OCI-LY1 (cell line): ENCODE measurements at regions not wholly inside any gene's neighbourhood (a gene's known extent, or its start where the extent isn't known, plus 50 kb on each side); places are given as distances from the start of the nearest gene placed in this dataset.

Experiments used
- H2AFZ ChIP-seq: fragments of 200-600 bp; sonication (generic), shearing (Covaris generic); 2 replicates; pipeline ENCODE4 v1.6.0; 2014; ENCODE audit warnings: antibody characterized with exemption, mild to moderate bottlenecking, low read length
- H3F3A ChIP-seq: fragments of 200-600 bp; sonication (generic), shearing (Covaris generic); 2 replicates; pipeline ENCODE4 v1.6.0; 2014; ENCODE audit warnings: mild to moderate bottlenecking, antibody characterized with exemption, low read length, moderate library complexity; ENCODE audit not compliant: insufficient read depth
- H3K27ac ChIP-seq: fragments of 200-600 bp; sonication (generic); 2 replicates; pipeline ENCODE4 v1.5.1; 2014; ENCODE audit warnings: low read length, mixed run types, mild to moderate bottlenecking, low read depth; ENCODE audit not compliant: poor library complexity, severe bottlenecking
- H3K27me3 ChIP-seq: fragments of 200-600 bp; sonication (generic); 2 replicates; pipeline ENCODE4 v1.6.0; 2014; ENCODE audit warnings: antibody characterized with exemption, mild to moderate bottlenecking, low read length, moderate library complexity; ENCODE audit not compliant: insufficient read depth
- H3K36me3 ChIP-seq: fragments of 200-600 bp; sonication (generic); 2 replicates; pipeline ENCODE4 v1.6.1; 2014; ENCODE audit warnings: mild to moderate bottlenecking, antibody characterized with exemption, low read length, moderate library complexity, mixed read lengths; ENCODE audit not compliant: insufficient read depth
- H3K4me1 ChIP-seq: fragments of 200-600 bp; sonication (generic); 2 replicates; pipeline ENCODE4 v1.5.1; 2014; ENCODE audit warnings: mild to moderate bottlenecking, low read length, moderate library complexity; ENCODE audit not compliant: insufficient read depth, severe bottlenecking
- H3K4me2 ChIP-seq: fragments of 200-600 bp; sonication (generic), shearing (Covaris generic); 2 replicates; pipeline ENCODE4 v1.6.1; 2014; ENCODE audit warnings: low read length
- H3K4me3 ChIP-seq: fragments of 200-600 bp; sonication (generic); 2 replicates; pipeline ENCODE4 v1.5.1; 2014; ENCODE audit warnings: low read length, low read depth, mild to moderate bottlenecking, mixed read lengths; ENCODE audit not compliant: poor library complexity, severe bottlenecking
- H3K79me2 ChIP-seq: fragments of 200-600 bp; shearing (Covaris generic); 2 replicates; pipeline ENCODE4 v1.6.1; 2016; ENCODE audit warnings: mixed run types, low read length, mixed read lengths; ENCODE audit not compliant: insufficient read depth
- H3K9ac ChIP-seq: fragments of 200-600 bp; sonication (generic), shearing (Covaris generic); 2 replicates; pipeline ENCODE4 v1.6.1; 2014; ENCODE audit warnings: mild to moderate bottlenecking, low read length, mixed read lengths
- H3K9me2 ChIP-seq: fragments of 200-600 bp; sonication (generic), shearing (Covaris generic); 2 replicates; pipeline ENCODE4 v1.6.1; 2014; ENCODE audit warnings: low read depth, mild to moderate bottlenecking, low read length, mixed read lengths
- H3K9me3 ChIP-seq: fragments of 200-600 bp; shearing (Covaris generic); 2 replicates; pipeline ENCODE4 v1.6.1; 2014; ENCODE audit warnings: low read length, mixed read lengths
- H4K20me1 ChIP-seq: fragments of 200-600 bp; sonication (generic), shearing (Covaris generic); 2 replicates; pipeline ENCODE4 v1.6.0; 2016; ENCODE audit warnings: mild to moderate bottlenecking, low read length; ENCODE audit not compliant: insufficient read depth
- CTCF ChIP-seq: fragments of 200-600 bp; sonication (generic), shearing (Covaris generic); IDR thresholded peaks from 2 replicates; pipeline ENCODE4 v1.5.1; 2017; ENCODE audit warnings: mild to moderate bottlenecking, antibody characterized with exemption, low read length, moderate library complexity, mixed read lengths
- EZH2 ChIP-seq: fragments of 200-600 bp; sonication (generic), shearing (Covaris generic); IDR thresholded peaks from 2 replicates; pipeline ENCODE4 v1.8.0; 2017; ENCODE audit warnings: borderline replicate concordance, mixed run types, mild to moderate bottlenecking, antibody characterized with exemption, low read length, moderate library complexity, mixed read lengths

GRCh38 chr6:91273729-91274128 lies 686.9 kb upstream of the MAP3K7 start:
- no peaks in the 10 kb centered on the region for H4K20me1 ChIP-seq
- H3F3A ChIP-seq, result no peaks in the 10 kb centered on the region
- H3K79me2 ChIP-seq, result no peaks in the 10 kb centered on the region
- H3K4me2 ChIP-seq, result no peak overlapping the region
- H3K9me3 ChIP-seq, result no peaks in the 10 kb centered on the region
- H3K36me3 ChIP-seq, result no peaks in the 10 kb centered on the region
- H3K4me1 ChIP-seq, result no peaks in the 10 kb centered on the region
- H2AFZ ChIP-seq, result no peak overlapping the region
- TF ChIP-seq EZH2, result no peak
- H3K9me2 ChIP-seq, result no peaks in the 10 kb centered on the region
- no peak overlapping the region for H3K4me3 ChIP-seq
- no peaks in the 10 kb centered on the region for H3K27me3 ChIP-seq
- no peak overlapping the region for H3K9ac ChIP-seq
- no peak overlapping the region for H3K27ac ChIP-seq

- H3F3A ChIP-seq, result no peaks in the 10 kb centered on the region
- H3K4me3 ChIP-seq, result no peak overlapping the region
- H3K27me3 ChIP-seq, result no peaks in the 10 kb centered on the region
- H3K9me3 ChIP-seq, result no peaks in the 10 kb centered on the region
- no peaks in the 10 kb centered on the region for H3K9me2 ChIP-seq
- H3K36me3 ChIP-seq, result no peaks in the 10 kb centered on the region
- no peak overlapping the region for H3K9ac ChIP-seq
- no peak overlapping the region for H2AFZ ChIP-seq
- H3K4me2 ChIP-seq, result no peak overlapping the region
- no peaks in the 10 kb centered on the region for H3K79me2 ChIP-seq
- no peak overlapping the region for H3K27ac ChIP-seq
- H3K4me1 ChIP-seq, result no peaks in the 10 kb centered on the region
- H4K20me1 ChIP-seq, result no peaks in the 10 kb centered on the region
- TF ChIP-seq EZH2 (no peak), CTCF (no peak)
These were observed 684.9 kb upstream of the MAP3K7 start for GRCh38 chr6:91271807-91272206.

GRCh38 chr6:91268941-91269340 lies 682.1 kb upstream of the MAP3K7 start:
- no peaks in the 10 kb centered on the region for H3K36me3 ChIP-seq
- H3K4me3 ChIP-seq, result no peak overlapping the region
- no peak overlapping the region for H3K4me2 ChIP-seq
- no peak overlapping the region for H3K27ac ChIP-seq
- no peaks in the 10 kb centered on the region for H3K79me2 ChIP-seq
- no peaks in the 10 kb centered on the region for H3K27me3 ChIP-seq
- no peaks in the 10 kb centered on the region for H3K9me2 ChIP-seq
- no peak for TF ChIP-seq CTCF
- no peak for TF ChIP-seq EZH2
- H3K4me1 ChIP-seq, result no peaks in the 10 kb centered on the region
- H3F3A ChIP-seq, result no peaks in the 10 kb centered on the region
- no peak overlapping the region for H2AFZ ChIP-seq
- H3K9me3 ChIP-seq, result no peaks in the 10 kb centered on the region
- H4K20me1 ChIP-seq, result no peaks in the 10 kb centered on the region
- H3K9ac ChIP-seq, result no peak overlapping the region

DNA sequence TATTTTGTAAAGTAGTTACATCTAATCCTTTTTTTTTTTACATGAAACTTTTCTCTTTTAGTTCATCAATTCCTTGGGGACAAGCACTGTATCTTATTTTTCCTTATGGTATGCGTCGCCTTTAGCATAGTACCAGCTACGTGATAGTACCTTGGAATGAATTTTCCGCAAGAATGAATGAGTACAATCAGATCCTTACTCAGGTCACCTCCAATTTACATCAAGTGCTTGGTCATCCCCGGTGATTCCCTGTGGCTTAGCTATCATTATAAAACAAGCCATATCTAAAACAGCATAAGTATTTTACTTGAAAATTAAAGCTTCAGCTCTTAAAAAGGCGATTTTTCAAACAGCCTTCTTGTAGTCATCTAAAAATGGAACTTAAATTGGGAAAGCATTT lies 680.4 kb upstream of the MAP3K7 start:
- no peaks in the 10 kb centered on the region for H3K36me3 ChIP-seq
- TF ChIP-seq EZH2, result no peak
- no peak for TF ChIP-seq CTCF

More for the DNA sequence above, 680.4 kb upstream of the MAP3K7 start:
- Histone ChIP-seq H3K4me3 (no peak overlapping the region), H3K27me3 (no peaks in the 10 kb centered on the region), H3K9me2 (no peaks in the 10 kb centered on the region), H3K4me1 (no peaks in the 10 kb centered on the region), H2AFZ (no peak overlapping the region), H3K79me2 (no peaks in the 10 kb centered on the region), H3K9ac (no peak overlapping the region), H3K9me3 (no peaks in the 10 kb centered on the region), H3K27ac (no peak overlapping the region), H3F3A (no peaks in the 10 kb centered on the region), H3K4me2 (no peak overlapping the region), H4K20me1 (no peaks in the 10 kb centered on the region)
